AG08395 (cell line): ENCODE measurements at regions not wholly inside any gene's neighbourhood (a gene's known extent, or its start where the extent isn't known, plus 50 kb on each side); places are given as distances from the start of the nearest gene placed in this dataset.

ENCODE experiments used
- DNase-seq: peaks from one replicate; pipeline ENCODE4 v3.0.0; 2012; ENCODE audit warnings: mixed read lengths, low spot score

DNA sequence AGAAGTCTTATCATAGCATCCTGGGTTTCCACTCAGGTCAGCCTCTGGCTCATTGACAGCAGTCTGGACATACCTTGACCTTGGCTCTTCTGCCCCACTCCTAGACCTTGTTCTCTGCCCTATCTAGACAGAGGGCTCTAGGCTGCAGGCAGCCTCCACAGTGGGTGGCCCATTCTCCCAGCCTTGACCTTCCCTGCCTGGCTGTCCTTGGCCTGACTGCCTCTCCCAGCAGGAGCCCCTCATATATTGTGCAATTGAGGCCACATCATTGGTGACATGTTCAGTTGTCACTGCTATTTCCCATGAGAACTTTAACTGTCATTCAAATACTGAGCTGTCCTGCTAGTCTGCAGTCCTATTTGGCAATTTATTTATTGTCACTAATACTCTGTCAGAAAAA is 503.4 kb downstream of the PLXNA4 start:
- no peak for DNase-seq

GRCh38 chr7:132072165-132072564 is 504.1 kb downstream of the PLXNA4 start:
- no peak for DNase-seq

- DNase-seq: no peak
Measured at GRCh38 chr7:132069306-132069705, 507.0 kb downstream of the PLXNA4 start.

DNA sequence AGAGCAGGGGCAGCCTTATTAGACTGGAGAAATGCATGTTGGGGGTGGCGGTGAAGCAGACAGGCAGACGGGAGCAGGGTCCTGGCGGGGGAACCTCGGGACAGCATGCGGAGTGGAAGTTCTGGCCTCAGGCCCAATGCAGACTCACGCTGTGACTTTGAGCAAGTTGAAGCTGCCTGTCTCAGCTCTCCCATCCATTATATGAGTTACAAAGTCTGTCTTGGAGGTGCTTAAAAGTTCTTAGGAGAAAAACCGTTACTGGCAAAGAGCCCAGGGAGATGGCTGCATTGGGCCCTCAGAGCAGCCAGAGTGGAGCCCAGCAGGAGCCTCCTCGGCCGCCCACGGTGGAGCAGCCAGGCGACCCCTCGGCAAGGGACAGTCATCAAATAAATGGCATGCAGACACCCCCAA is 509.5 kb downstream of the PLXNA4 start:
- DNase-seq: peak; percentile 40

DNA sequence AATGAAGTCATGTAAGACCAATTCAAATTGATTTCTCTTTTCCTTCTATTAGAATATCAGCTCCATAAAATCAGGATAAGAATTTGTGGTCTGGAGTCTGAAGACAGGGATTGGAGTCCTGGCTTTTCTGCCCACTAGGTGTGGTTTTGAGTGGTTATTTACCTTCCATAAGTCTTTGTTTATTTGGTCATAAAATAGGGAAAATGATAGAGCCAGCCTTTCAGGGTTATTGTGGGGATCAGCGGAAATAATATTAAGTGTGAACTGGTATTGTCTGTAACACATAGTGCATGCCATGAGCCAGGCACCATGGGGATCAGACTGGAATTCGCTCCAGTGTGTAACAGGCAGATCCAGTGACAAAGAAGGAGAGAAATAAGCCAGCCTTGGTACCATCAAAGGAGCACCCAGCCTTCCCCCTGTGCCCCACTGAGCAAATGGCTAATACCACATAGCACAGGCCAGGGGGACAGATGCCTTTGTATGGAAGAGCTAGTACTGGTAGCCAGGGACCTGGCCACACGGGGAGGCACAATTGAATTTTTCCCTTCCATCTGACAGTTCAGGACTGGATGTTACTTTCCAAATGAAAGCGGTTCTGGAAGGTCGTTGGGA is 509.7 kb upstream of the PODXL start:
- no peak for DNase-seq

GRCh38 chr7:132065193-132065988 is 509.0 kb upstream of the PODXL start:
- DNase-seq: peak; percentile 97

GRCh38 chr7:132063800-132064199 is 507.4 kb upstream of the PODXL start:
- DNase-seq: no peak

DNA sequence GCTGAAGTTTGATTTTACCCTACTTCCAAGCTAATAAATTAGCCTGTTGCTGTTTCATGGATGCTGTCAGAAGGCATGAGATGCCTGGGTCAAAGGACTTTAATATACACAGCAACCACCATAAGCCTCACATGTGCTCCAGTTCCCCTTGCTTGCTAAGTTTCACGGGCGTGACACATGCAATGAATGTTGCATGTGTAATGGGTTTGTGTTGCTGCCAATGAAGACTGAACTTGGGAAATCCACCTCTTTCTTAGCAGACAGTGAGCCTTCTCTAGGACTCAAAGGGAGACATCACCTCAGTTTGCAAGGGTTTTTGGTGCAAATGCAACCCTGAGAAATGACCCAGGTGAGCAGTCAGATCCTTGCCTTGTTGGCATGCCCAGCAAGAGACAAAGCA is 505.5 kb upstream of the PODXL start:
- DNase-seq: peak; percentile 70

- no peak for DNase-seq
Measured at GRCh38 chr7:132059141-132059540, 502.7 kb upstream of the PODXL start.

GRCh38 chr7:132055336-132056120 is 499.1 kb upstream of the PODXL start:
- no peak for DNase-seq

GRCh38 chr7:132053871-132054270 is 497.4 kb upstream of the PODXL start:
- DNase-seq: no peak

GRCh38 chr7:132051311-132051710 is 494.9 kb upstream of the PODXL start:
- no peak for DNase-seq

- peak; percentile 25 for DNase-seq
Measured at GRCh38 chr7:132049462-132050304, 493.3 kb upstream of the PODXL start.

DNA sequence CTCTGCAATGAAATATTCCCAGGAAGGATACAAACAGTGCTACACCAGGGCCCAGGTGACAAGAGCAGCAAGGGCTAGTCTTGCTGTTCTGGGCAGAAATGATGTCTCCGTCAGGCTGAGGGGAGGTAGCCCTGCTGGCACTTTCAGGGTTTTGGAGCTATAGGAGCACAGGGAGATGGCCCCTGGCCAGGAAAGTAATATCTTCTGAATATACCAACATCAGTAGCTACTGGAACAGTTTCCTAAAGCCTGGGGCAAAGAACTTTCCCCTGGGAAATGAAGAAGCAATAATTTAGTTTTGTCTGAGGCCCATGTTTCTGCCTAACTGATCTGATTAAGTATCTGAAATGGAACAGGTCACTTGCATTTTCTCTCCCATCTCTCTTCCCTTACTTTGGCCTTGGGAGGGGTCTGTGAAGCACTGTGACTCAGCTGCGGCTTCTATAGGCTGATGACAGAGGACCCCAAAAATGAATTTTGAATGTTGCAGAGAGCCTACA is 489.1 kb upstream of the PODXL start:
- no peak for DNase-seq

- no peak for DNase-seq
Measured at GRCh38 chr7:132045002-132045401, 488.6 kb upstream of the PODXL start.

DNA sequence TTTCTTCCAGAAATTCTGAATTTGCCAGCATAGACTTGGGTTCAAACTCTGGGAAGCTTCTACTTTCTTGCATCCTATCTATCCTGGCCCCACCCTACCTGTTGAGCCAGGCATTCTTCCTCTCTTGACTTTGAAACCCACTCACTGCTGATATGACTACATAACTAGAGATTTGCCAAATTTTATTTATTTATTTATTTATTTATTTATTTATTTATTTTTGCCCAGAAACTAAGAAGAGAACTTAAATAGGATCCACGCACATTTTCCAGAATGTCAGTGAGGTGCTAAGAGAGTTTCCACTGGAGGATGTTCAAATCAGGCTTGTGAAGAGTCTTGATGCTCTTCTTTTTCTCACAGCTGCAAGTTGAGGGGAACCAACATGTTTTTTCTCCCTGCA is 487.8 kb upstream of the PODXL start:
- DNase-seq: no peak

- DNase-seq: no peak
Measured at GRCh38 chr7:132041108-132041507, 484.7 kb upstream of the PODXL start.

- DNase-seq: no peak
Measured at GRCh38 chr7:132035517-132036362, 479.3 kb upstream of the PODXL start.

GRCh38 chr7:132034748-132035416 is 478.5 kb upstream of the PODXL start:
- DNase-seq: no peak

DNA sequence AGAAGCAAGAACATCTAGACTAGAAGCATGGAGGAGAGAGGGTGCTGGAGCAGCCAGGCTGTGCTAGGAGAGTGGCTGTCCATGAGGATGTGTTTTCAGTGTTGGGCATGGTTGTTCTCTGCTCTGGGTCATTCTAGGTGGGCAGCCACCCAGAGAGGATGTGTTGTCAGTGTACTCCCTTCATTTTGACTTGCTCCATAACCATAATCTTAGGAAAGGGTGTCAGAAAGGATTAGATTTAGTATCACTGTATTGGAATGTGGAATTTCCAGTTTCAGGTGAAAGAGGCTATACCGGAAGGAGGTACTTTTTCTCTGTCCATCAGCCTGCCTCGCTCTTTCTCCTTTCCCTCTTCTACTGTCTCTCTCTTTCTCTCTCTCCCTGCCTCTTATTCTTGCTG is 474.5 kb upstream of the PODXL start:
- DNase-seq: no peak
